Fibroblast of the aortic adventitia (primary cell): ENCODE measurements at regions not wholly inside any gene's neighbourhood (a gene's known extent, or its start where the extent isn't known, plus 50 kb on each side); places are given as distances from the start of the nearest gene placed in this dataset.
A peak's percentile ranks its signal among the peaks of the same experiment; 100 is the strongest.

Source experiments
- DNase-seq: peaks from one replicate; pipeline ENCODE4 v3.0.0-alpha.2; 2010; ENCODE audit warnings: low read depth
- H3K4me3 ChIP-seq: 2 replicates; pipeline ENCODE4 v1.5.1; 2011; ENCODE audit warnings: low read depth, mild to moderate bottlenecking, control low read depth, low read length, moderate library complexity
- CTCF ChIP-seq: IDR thresholded peaks from 2 replicates; pipeline ENCODE4 v1.5.1; 2011; ENCODE audit warnings: mild to moderate bottlenecking, low read length, control low read depth, inconsistent platforms; ENCODE audit not compliant: insufficient read depth

- DNase-seq, result no peak
- TF ChIP-seq CTCF, result no peak
- no peak overlapping the region for H3K4me3 ChIP-seq
Observed at GRCh38 chr18:47749600-47749973, 180.9 kb downstream of the SMAD2 start.

- peak; percentile 82 for TF ChIP-seq CTCF
- peak; percentile 61 for DNase-seq
- no peak overlapping the region for H3K4me3 ChIP-seq
Observed at GRCh38 chr18:47748847-47749599, 181.4 kb downstream of the SMAD2 start.

GRCh38 chr18:47748093-47748796 is 182.2 kb downstream of the SMAD2 start:
- DNase-seq, result no peak
- H3K4me3 ChIP-seq, result no peak overlapping the region
- no peak for TF ChIP-seq CTCF

GRCh38 chr18:47747260-47747795 is 183.1 kb downstream of the SMAD2 start:
- H3K4me3 ChIP-seq, result no peak overlapping the region
- TF ChIP-seq CTCF, result no peak
- DNase-seq, result no peak

- no peak overlapping the region for H3K4me3 ChIP-seq
- no peak for DNase-seq
- TF ChIP-seq CTCF, result no peak
Observed at GRCh38 chr18:47746615-47747014, 183.8 kb downstream of the SMAD2 start.

- H3K4me3 ChIP-seq, result no peak overlapping the region
- TF ChIP-seq CTCF, result no peak
- DNase-seq, result no peak
Observed at GRCh38 chr18:47745227-47745626, 185.2 kb downstream of the SMAD2 start.
